Stomach (tissue), 4 donors: ENCODE measurements at regions not wholly inside any gene's neighbourhood (a gene's known extent, or its start where the extent isn't known, plus 50 kb on each side); places are given as distances from the start of the nearest gene placed in this dataset.

Experiments
- POLR2A ChIP-seq, 4 donors: fragments of 450-650 bp; IDR thresholded peaks; one replicate each; pipeline ENCODE4 v1.6.1; 2016; ENCODE audit warnings: antibody characterized with exemption in 4 of 4, control low read depth in 2 of 4, mild to moderate bottlenecking in 1 of 4, moderate library complexity in 1 of 4
- POLR2AphosphoS5 ChIP-seq, 3 donors: sonication (generic); formaldehyde crosslinking; IDR thresholded peaks; one replicate each; pipeline ENCODE4 v1.6.1; 2016; ENCODE audit warnings: antibody characterized with exemption in 3 of 3

DNA sequence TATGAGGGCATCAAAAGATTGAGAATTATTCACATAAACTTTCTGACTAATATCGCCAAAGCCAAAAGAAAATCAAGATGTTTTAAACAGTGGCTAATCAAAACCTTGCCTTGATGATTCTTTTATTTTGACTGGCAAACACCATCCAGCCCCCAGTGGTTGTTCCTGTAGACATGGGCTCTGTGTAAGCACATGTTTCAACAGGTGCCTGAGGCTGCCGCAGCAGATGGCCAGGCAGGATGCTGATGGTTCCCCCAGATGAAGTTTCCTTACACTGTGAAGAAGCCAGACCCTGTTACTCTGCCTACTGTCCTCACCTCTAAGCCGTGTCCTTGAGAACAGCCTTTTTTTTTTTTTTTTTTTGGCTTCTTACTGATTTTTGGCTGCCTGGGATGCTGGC, 146.5 kb downstream of the RAB11FIP2 start:
- TF ChIP-seq POLR2A (IDR thresholded peaks at IDR 0.05) (no peak), POLR2AphosphoS5 (IDR thresholded peaks at IDR 0.05) (no peak)
